Ammon's horn (tissue), 1 donor: ENCODE measurements at regions not wholly inside any gene's neighbourhood (a gene's known extent, or its start where the extent isn't known, plus 50 kb on each side); places are given as distances from the start of the nearest gene placed in this dataset.
"Not testable (repeated sequence)": the region's sequence is repeated elsewhere in the genome, so short reads cannot be mapped to it uniquely, and the experiment has no call there.

Source experiments
- DNase-seq: peaks from one replicate; pipeline ENCODE4 v3.0.0-alpha.2; 2016; ENCODE audit warnings: low spot score

- DNase-seq, result no peak
Observed at GRCh38 chr2:109720380-109721106, 73.6 kb upstream of the RGPD5 start.

- DNase-seq, result no peak
Observed at GRCh38 chr2:109721135-109721534, 73.0 kb upstream of the RGPD5 start.

DNA sequence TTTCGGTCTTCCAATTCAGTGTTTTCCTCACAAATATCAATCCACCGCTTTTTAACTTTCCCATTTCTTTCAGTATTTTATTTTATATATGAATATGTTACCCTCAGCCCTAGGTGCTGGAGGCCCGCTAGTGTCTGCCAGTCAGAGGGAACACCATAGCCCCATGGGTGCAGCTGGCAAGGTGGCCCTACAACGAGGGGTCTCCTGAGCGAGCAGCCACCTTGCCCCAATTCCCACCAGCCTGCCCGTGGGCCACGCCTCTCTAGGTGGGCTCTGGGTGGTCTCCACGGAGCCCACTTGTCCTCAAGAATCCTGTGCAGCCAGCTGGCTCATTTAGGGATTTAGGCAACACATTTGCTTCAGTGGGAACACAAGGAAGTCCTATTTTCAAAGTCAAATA lies 72.5 kb upstream of the RGPD5 start:
- no peak for DNase-seq

DNA sequence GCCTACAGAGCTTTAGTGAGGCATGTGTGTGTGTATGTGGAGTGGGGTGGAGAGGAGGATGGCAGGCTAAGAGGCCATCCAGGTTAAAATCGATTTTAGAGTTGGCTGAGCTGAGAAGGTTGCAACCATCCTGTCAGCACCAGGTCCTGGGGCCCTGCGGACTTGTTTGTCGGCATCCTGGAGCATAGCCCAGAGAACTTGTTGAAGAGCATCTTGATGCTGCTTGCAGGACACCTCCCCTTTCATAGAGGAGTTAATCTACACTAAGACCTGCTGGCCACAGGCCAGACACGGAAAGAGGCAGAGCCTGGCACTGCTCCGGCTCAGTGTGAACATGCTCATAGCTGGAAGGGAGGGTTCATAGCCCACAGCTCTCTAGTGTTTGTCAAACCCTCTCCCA lies 72.1 kb upstream of the RGPD5 start:
- DNase-seq, result no peak

- DNase-seq, result not testable (repeated sequence)
Observed at GRCh38 chr2:109722640-109723039, 71.5 kb upstream of the RGPD5 start.

DNA sequence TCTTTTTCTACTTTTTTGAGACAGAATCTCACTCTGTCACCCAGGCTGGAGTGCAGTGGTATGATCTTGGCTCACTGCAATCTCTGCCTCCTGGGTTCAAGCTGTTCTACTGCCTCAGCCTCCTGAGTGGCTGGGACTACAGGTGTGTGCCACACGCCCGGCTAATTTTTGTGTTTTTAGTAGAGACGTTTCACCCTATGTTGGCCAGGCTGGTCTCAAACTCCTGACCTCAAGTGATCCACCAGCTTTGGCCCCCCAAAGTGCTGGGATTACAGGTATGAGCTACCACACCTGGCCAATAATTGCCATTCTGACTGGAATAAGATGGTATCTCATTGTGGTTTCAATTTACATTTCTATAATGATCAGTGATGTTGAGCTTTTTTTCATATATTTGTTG lies 71.0 kb upstream of the RGPD5 start:
- DNase-seq, result not testable (repeated sequence)

DNA sequence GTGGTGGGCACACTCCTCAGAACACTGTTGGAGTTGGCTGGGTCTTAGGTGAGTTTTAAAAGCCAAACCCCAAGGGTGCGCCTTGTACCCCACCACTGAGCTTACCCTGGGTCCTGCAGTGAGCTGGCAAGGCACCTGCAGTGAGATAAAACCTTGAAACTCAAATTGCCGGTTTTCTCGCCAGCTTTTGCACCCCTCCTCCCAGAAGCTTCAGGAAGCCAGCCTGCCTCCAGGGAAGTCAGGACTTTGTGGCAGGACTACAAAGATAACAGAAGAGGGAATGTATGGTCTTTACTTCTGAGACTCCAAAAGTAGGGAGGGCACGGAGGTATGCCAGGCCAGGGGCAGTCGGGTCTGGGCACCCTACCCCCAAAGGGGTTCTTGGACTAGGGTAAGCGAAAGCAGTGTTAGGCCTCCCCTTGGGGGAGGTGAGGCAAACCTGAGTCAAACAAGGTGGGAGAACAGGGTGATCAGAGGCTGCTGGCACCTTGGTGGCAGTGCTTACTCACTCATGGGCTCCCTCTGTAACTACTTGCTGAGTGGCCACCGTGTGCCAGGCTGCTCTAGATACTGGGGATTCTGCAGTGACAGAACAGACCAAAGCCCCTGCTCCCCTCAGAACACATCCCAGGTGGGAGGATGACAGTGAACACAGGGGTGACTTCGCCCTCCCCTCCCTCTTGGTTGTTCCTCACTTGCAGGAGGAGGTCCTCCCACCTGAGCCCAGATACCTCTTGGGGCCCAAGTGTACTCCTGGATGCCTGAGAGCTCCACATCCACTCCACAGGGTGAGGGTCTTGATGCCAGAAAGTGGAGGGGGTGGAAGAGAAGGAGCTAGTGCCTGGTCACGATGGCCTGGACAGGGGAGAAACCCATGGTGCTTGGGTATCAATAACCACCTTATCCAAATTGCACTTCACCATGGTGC lies 69.3 kb upstream of the RGPD5 start:
- no peak for DNase-seq

GRCh38 chr2:109726379-109727270 lies 67.5 kb upstream of the RGPD5 start:
- no peak for DNase-seq

- DNase-seq, result no peak
Observed at GRCh38 chr2:109727929-109728447, 66.1 kb upstream of the RGPD5 start.

GRCh38 chr2:109733746-109734145 lies 60.4 kb upstream of the RGPD5 start:
- not testable (repeated sequence) for DNase-seq

- DNase-seq, result peak; percentile 75
Observed at GRCh38 chr2:109736177-109736827, 57.8 kb upstream of the RGPD5 start.
